GM21390 (cell line): ENCODE measurements at regions not wholly inside any gene's neighbourhood (a gene's known extent, or its start where the extent isn't known, plus 50 kb on each side); places are given as distances from the start of the nearest gene placed in this dataset.
A peak's percentile ranks its signal among the peaks of the same experiment; 100 is the strongest.

ENCODE experiments used
- ATAC-seq: cut with Tn5 transposase; IDR thresholded peaks from one replicate; pipeline ENCODE4 v1.9.1; 2021; ENCODE audit not compliant: unreplicated experiment

GRCh38 chr3:46091741-46092701, 64.7 kb upstream of the XCR1 start:
- ATAC-seq: no peak

- no peak for ATAC-seq
These were observed 63.8 kb upstream of the XCR1 start for GRCh38 chr3:46091046-46091445.

- ATAC-seq: no peak
These were observed 62.9 kb upstream of the XCR1 start for GRCh38 chr3:46090161-46090591.

- peak; percentile 45 for ATAC-seq
These were observed 62.1 kb upstream of the XCR1 start for GRCh38 chr3:46089237-46090011.

GRCh38 chr3:46087871-46088270, 60.6 kb upstream of the XCR1 start:
- ATAC-seq: no peak

GRCh38 chr3:46086986-46087385, 59.7 kb upstream of the XCR1 start:
- no peak for ATAC-seq

GRCh38 chr3:46086083-46086437, 58.8 kb upstream of the XCR1 start:
- no peak for ATAC-seq

GRCh38 chr3:46085421-46086082, 58.3 kb upstream of the XCR1 start:
- ATAC-seq: no peak

- no peak for ATAC-seq
These were observed 56.7 kb upstream of the XCR1 start for GRCh38 chr3:46083956-46084355.

GRCh38 chr3:46082849-46083248, 55.6 kb upstream of the XCR1 start:
- no peak for ATAC-seq

- ATAC-seq: no peak
These were observed 54.7 kb upstream of the XCR1 start for GRCh38 chr3:46082021-46082420.

- ATAC-seq: no peak
These were observed 53.7 kb upstream of the XCR1 start for GRCh38 chr3:46080969-46081345.

- no peak for ATAC-seq
These were observed 53.1 kb upstream of the XCR1 start for GRCh38 chr3:46080124-46080968.

GRCh38 chr3:46078712-46079400, 51.6 kb upstream of the XCR1 start:
- ATAC-seq: peak; percentile 80
